ENCODE measurements at regions not wholly inside any gene's neighbourhood (a gene's known extent, or its start where the extent isn't known, plus 50 kb on each side); places are given as distances from the start of the nearest gene placed in this dataset.

DNA sequence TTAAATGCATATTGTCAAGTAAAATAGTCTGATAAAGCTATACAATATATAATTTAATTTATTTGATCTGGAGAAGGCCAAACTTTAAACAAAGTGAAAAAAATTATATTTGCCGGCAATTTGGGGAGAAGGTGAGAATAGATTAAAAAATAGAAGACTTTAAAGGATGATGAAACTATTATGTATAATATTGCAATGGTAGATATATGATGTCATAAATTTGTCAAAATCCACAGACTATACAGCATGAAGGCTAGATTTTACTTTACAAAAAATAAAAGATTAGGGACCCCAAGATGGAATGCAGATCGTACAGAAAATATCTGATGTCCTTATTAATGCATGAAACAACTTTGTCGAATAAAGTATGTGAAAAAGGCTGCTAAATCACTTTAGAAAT is 67.3 kb upstream of the MAL start:
- Histone ChIP-seq H3K27ac (ENCODE audit: low read depth in 1 of 2, low read length in 2 of 2) (no peak overlapping the region), H3K4me1 (ENCODE audit: control insufficient read depth in 1 of 2, insufficient read depth in 2 of 2, low read length in 2 of 2) (no peaks in the 10 kb centered on the region), H4K20me1 (ENCODE audit: insufficient read depth, low read length) (no peaks in the 10 kb centered on the region), H3K4me3 (replicated peaks in 1 of 3; ENCODE audit: low read depth in 2 of 3, low read length in 3 of 3) (no peak overlapping the region), H3K9me3 (replicated peaks in 1 of 2; ENCODE audit: control insufficient read depth in 1 of 2, insufficient read depth in 1 of 2, low read length in 2 of 2) (no peaks in the 10 kb centered on the region), H3K9ac (ENCODE audit: insufficient read depth, low read length, poor library complexity, severe bottlenecking) (no peak overlapping the region), H3K27me3 (ENCODE audit: control insufficient read depth in 2 of 2, insufficient read depth in 2 of 2, low read length in 2 of 2) (no peaks in the 10 kb centered on the region), H3K36me3 (replicated peaks in 1 of 2; ENCODE audit: control insufficient read depth in 1 of 2, insufficient read depth in 2 of 2, low read length in 2 of 2) (no peaks in the 10 kb centered on the region), H3K4me2 (replicated peaks; ENCODE audit: extremely low read depth, low read length, poor library complexity, severe bottlenecking) (no peak overlapping the region), H2AFZ (ENCODE audit: insufficient read depth, low read depth, low read length, poor library complexity, severe bottlenecking) (no peak overlapping the region), H3K79me2 (ENCODE audit: insufficient read depth, low read length) (no peaks in the 10 kb centered on the region)
- Mint-ChIP-seq H3K27ac (no peak overlapping the region), H3K9me3 (peaks cover 0 to 3% (median 0%) of the 10 kb centered on the region in 7 donors), H3K4me3 (no peak overlapping the region), H3K4me1 (no peaks in the 10 kb centered on the region), H3K27me3 (ENCODE audit: low read depth in 3 of 3) (peaks cover 2 to 7% (median 4%) of the 10 kb centered on the region in 3 donors), H3K36me3 (no peaks in the 10 kb centered on the region)
- no peak for DNase-seq
- intact Hi-C loops (cut with micrococcal nuclease), result loop anchor here in 1 of 2 donors (2.0 kb wide), 1 partner anchor 21 kb away; no protein-coding TSS in a partner anchor
- WGBS (ENCODE audit: insufficient coverage), result no CpG with 5 or more reads among the region's 3 CpGs
- no peak for TF ChIP-seq CTCF (IDR thresholded peaks at IDR 0.05)

DNA sequence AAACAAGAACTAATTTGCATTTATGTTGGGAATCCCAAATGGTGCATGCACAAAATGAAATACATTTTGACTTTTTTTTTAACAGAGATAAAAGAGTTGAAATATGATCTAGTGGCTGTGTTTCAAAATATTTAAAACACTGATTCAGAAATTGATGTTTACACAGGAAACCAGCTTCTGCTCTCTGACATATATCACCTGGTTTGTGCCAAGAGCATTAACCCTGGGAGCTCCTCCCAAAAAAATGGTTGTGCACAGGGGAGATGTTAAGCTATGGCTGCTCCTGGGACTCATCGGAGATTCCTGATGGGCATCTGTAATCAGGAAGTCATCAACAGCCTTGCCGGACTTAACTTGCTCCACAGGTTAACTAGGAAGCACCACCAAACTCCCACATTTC is 65.2 kb upstream of the MAL start:
- Mint-ChIP-seq H3K36me3 (no peaks in the 10 kb centered on the region), H3K4me1 (no peaks in the 10 kb centered on the region), H3K27me3 (ENCODE audit: low read depth in 3 of 3) (peaks cover 5 to 7% (median 6%) of the 10 kb centered on the region in 3 donors), H3K4me3 (no peak overlapping the region), H3K27ac (no peak overlapping the region), H3K9me3 (no peaks in the 10 kb centered on the region)
- H3K4me1 ChIP-seq (ENCODE audit: control insufficient read depth in 1 of 2, insufficient read depth in 2 of 2, low read length in 2 of 2), result no peaks in the 10 kb centered on the region
- H3K79me2 ChIP-seq (ENCODE audit: insufficient read depth, low read length), result no peaks in the 10 kb centered on the region
- whole genome bisulfite sequencing (ENCODE audit: insufficient coverage), result 58% methylated on average over 2 of the region's 2 CpGs
- H3K4me3 ChIP-seq (replicated peaks in 1 of 3; ENCODE audit: low read depth in 2 of 3, low read length in 3 of 3), result no peak overlapping the region
- intact Hi-C loops (cut with micrococcal nuclease), result no loop called here
- H4K20me1 ChIP-seq (ENCODE audit: insufficient read depth, low read length), result no peaks in the 10 kb centered on the region
- H3K4me2 ChIP-seq (replicated peaks; ENCODE audit: extremely low read depth, low read length, poor library complexity, severe bottlenecking), result no peak overlapping the region
- H3K27ac ChIP-seq (ENCODE audit: low read depth in 1 of 2, low read length in 2 of 2), result no peak overlapping the region
- no peaks in the 10 kb centered on the region for H3K36me3 ChIP-seq (replicated peaks in 1 of 2; ENCODE audit: control insufficient read depth in 1 of 2, insufficient read depth in 2 of 2, low read length in 2 of 2)
- no peak overlapping the region for H2AFZ ChIP-seq (ENCODE audit: insufficient read depth, low read depth, low read length, poor library complexity, severe bottlenecking)
- no peaks in the 10 kb centered on the region for H3K27me3 ChIP-seq (ENCODE audit: control insufficient read depth in 2 of 2, insufficient read depth in 2 of 2, low read length in 2 of 2)
- H3K9ac ChIP-seq (ENCODE audit: insufficient read depth, low read length, poor library complexity, severe bottlenecking), result no peak overlapping the region
- no peaks in the 10 kb centered on the region for H3K9me3 ChIP-seq (replicated peaks in 1 of 2; ENCODE audit: control insufficient read depth in 1 of 2, insufficient read depth in 1 of 2, low read length in 2 of 2)
- TF ChIP-seq CTCF (IDR thresholded peaks at IDR 0.05), result no peak
- DNase-seq, result no peak

All from CD14-positive monocyte (primary cell).